ENCODE measurements at regions not wholly inside any gene's neighbourhood (a gene's known extent, or its start where the extent isn't known, plus 50 kb on each side); places are given as distances from the start of the nearest gene placed in this dataset.

DNA sequence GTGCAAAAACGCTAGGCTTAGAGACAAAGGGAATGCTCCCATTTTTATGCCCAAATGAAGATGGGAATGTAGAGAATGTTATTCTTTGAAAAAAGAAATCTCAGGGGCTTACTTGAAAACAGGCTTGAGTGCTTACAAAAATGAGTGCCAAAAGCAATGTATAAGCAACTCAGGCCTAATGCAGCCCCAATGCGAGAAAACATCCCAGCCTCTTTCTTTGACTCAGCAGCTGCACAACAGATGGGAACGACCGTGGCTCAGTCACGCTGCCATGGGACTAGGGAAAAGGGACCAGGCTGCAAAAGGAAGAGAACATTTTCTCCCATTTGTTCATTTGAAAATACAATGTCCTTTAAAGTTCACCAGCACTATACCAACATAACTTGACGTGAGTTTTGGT is 246.4 kb upstream of the LRIG1 start:
- CTCF ChIA-PET: no interaction called here
- intact Hi-C loops (cut with micrococcal nuclease): no loop called here
- Mint-ChIP-seq H3K27ac (no peak overlapping the region), H3K4me3 (no peak overlapping the region), H3K27me3 (peaks cover 8% of the 10 kb centered on the region), H3K9me3 (ENCODE audit: insufficient read depth) (no peaks in the 10 kb centered on the region), H3K4me1 (no peaks in the 10 kb centered on the region)
- TF ChIP-seq EZH2 (IDR thresholded peaks at IDR 0.05; ENCODE audit: borderline replicate concordance, insufficient read depth, low read depth, low read length, poor library complexity, severe bottlenecking): no peak
- TF ChIP-seq, protein P1, sequence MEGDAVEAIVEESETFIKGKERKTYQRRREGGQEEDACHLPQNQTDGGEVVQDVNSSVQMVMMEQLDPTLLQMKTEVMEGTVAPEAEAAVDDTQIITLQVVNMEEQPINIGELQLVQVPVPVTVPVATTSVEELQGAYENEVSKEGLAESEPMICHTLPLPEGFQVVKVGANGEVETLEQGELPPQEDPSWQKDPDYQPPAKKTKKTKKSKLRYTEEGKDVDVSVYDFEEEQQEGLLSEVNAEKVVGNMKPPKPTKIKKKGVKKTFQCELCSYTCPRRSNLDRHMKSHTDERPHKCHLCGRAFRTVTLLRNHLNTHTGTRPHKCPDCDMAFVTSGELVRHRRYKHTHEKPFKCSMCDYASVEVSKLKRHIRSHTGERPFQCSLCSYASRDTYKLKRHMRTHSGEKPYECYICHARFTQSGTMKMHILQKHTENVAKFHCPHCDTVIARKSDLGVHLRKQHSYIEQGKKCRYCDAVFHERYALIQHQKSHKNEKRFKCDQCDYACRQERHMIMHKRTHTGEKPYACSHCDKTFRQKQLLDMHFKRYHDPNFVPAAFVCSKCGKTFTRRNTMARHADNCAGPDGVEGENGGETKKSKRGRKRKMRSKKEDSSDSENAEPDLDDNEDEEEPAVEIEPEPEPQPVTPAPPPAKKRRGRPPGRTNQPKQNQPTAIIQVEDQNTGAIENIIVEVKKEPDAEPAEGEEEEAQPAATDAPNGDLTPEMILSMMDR (IDR thresholded peaks at IDR 0.05): no peak
- H3K79me2 ChIP-seq (ENCODE audit: control insufficient read depth, insufficient read depth, low read length): no peaks in the 10 kb centered on the region
- H4K20me1 ChIP-seq (ENCODE audit: control insufficient read depth, insufficient read depth, low read length, poor library complexity, severe bottlenecking): no peaks in the 10 kb centered on the region
- 100% methylated on average over 2 of the region's 6 CpGs for WGBS (ENCODE audit: insufficient coverage)
- no peaks in the 10 kb centered on the region for H3K9me3 ChIP-seq (ENCODE audit: control extremely low read depth in 1 of 3, control insufficient read depth in 2 of 3, insufficient read depth in 1 of 3, low read length in 2 of 3)
- no peak overlapping the region for H3K4me3 ChIP-seq (ENCODE audit: control extremely low read depth in 1 of 5, extremely low read depth in 1 of 5, insufficient read depth in 1 of 5, low read depth in 2 of 5, low read length in 4 of 5)
- peaks cover 0 to 5% (median 0%) of the 10 kb centered on the region in 4 experiments for H3K27me3 ChIP-seq (replicated peaks in 1 of 4; ENCODE audit: control extremely low read depth in 1 of 4, control insufficient read depth in 3 of 4, insufficient read depth in 4 of 4, low read length in 3 of 4)
- DNase-seq (no peak), ATAC-seq (ENCODE audit: low read depth) (no peak)
- H3K36me3 ChIP-seq (replicated peaks in 1 of 2; ENCODE audit: control extremely low read depth in 1 of 2, control insufficient read depth in 1 of 2, extremely low read depth in 1 of 2, insufficient read depth in 2 of 2, low read length in 1 of 2): no peaks in the 10 kb centered on the region
- no peak overlapping the region for H3K4me2 ChIP-seq (replicated peaks; ENCODE audit: low read depth, low read length, poor library complexity, severe bottlenecking)
- no peaks in the 10 kb centered on the region for H3K4me1 ChIP-seq (ENCODE audit: control insufficient read depth in 2 of 2, insufficient read depth in 2 of 2, low read length in 2 of 2)
- POLR2A ChIA-PET: no interaction called here
- H2AFZ ChIP-seq (ENCODE audit: insufficient read depth, low read depth, low read length, poor library complexity, severe bottlenecking): no peak overlapping the region
- H3K9ac ChIP-seq (ENCODE audit: low read length): no peak overlapping the region
- no peak overlapping the region for H3K27ac ChIP-seq (ENCODE audit: low read length in 2 of 2)

DNA sequence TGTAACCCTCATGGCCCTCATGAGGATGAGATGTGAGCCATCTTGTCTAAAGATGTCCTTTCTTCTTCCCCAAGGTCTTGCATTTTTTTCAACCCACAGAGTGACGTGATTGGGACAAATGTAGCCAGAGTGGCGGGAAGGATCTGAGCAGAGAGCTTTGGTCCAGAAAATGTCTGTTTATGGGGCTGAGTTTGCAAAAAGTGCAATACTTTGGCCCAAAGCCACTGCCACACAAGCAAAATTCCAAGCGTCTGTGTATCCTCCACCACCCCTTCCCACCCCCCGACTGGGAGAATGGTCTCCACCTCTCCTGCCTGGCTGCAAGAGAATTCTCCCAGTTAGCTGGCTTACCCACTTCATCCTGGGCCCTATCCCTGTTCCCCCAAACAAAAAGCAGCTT is 246.9 kb upstream of the LRIG1 start:
- H2AFZ ChIP-seq (ENCODE audit: insufficient read depth, low read depth, low read length, poor library complexity, severe bottlenecking): no peak overlapping the region
- H3K27me3 ChIP-seq (replicated peaks in 1 of 4; ENCODE audit: control extremely low read depth in 1 of 4, control insufficient read depth in 3 of 4, insufficient read depth in 4 of 4, low read length in 3 of 4): peaks cover 0 to 3% (median 0%) of the 10 kb centered on the region in 4 experiments
- no peak for ATAC-seq (ENCODE audit: low read depth)
- H3K4me3 Mint-ChIP-seq: no peak overlapping the region
- H3K27ac Mint-ChIP-seq: no peak overlapping the region
- no peak overlapping the region for H3K4me2 ChIP-seq (replicated peaks; ENCODE audit: low read depth, low read length, poor library complexity, severe bottlenecking)
- H3K4me3 ChIP-seq (ENCODE audit: control extremely low read depth in 1 of 5, extremely low read depth in 1 of 5, insufficient read depth in 1 of 5, low read depth in 2 of 5, low read length in 4 of 5): no peak overlapping the region
- TF ChIP-seq, protein P1 (IDR thresholded peaks at IDR 0.05): no peak
- TF ChIP-seq EZH2 (IDR thresholded peaks at IDR 0.05; ENCODE audit: borderline replicate concordance, insufficient read depth, low read depth, low read length, poor library complexity, severe bottlenecking): no peak
- H3K79me2 ChIP-seq (ENCODE audit: control insufficient read depth, insufficient read depth, low read length): no peaks in the 10 kb centered on the region
- H3K4me1 Mint-ChIP-seq: no peaks in the 10 kb centered on the region
- H3K9ac ChIP-seq (ENCODE audit: low read length): no peak overlapping the region
- no peaks in the 10 kb centered on the region for H3K4me1 ChIP-seq (ENCODE audit: control insufficient read depth in 2 of 2, insufficient read depth in 2 of 2, low read length in 2 of 2)
- 92% methylated on average over 2 of the region's 4 CpGs for WGBS (ENCODE audit: insufficient coverage)
- CTCF ChIA-PET: no interaction called here
- H3K27me3 Mint-ChIP-seq: peaks cover 8% of the 10 kb centered on the region
- intact Hi-C loops (cut with micrococcal nuclease): no loop called here
- POLR2A ChIA-PET: no interaction called here
- no peaks in the 10 kb centered on the region for H3K9me3 Mint-ChIP-seq (ENCODE audit: insufficient read depth)
- no peaks in the 10 kb centered on the region for H3K9me3 ChIP-seq (ENCODE audit: control extremely low read depth in 1 of 3, control insufficient read depth in 2 of 3, insufficient read depth in 1 of 3, low read length in 2 of 3)
- no peaks in the 10 kb centered on the region for H4K20me1 ChIP-seq (ENCODE audit: control insufficient read depth, insufficient read depth, low read length, poor library complexity, severe bottlenecking)
- H3K27ac ChIP-seq (ENCODE audit: low read length in 2 of 2): no peak overlapping the region
- no peak for DNase-seq
- no peaks in the 10 kb centered on the region for H3K36me3 ChIP-seq (replicated peaks in 1 of 2; ENCODE audit: control extremely low read depth in 1 of 2, control insufficient read depth in 1 of 2, extremely low read depth in 1 of 2, insufficient read depth in 2 of 2, low read length in 1 of 2)

All from B cell (primary cell).